ENCODE measurements at regions not wholly inside any gene's neighbourhood (a gene's known extent, or its start where the extent isn't known, plus 50 kb on each side); places are given as distances from the start of the nearest gene placed in this dataset.

DNA sequence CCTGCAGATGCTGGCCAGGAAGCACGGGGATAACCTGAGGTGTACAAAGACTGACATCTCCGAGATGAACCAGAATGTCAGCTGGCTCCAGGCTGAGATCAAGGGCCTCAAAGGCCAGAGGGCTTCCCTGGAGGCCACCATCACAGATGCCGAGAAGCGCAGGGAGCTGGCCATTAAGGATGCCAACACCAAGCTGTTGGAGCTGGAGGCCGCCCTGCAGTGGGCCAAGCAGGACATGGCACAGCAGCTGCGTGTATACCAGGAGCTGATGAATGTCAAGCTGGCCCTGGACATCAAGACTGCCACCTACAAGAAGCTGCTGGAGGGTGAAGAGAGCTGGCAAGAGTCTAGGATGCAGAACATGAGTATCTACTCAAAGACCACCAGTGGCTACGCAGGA lies 380.0 kb upstream of the USP15 start:
- H3K4ac ChIP-seq (replicated peaks; ENCODE audit: insufficient read length, low read depth, low read length), result no peak overlapping the region
- H2BK12ac ChIP-seq (ENCODE audit: low read depth, low read length), result no peak overlapping the region
- FAIRE-seq (no peak), DNase-seq (ENCODE audit: low read depth in 1 of 2, low spot score in 2 of 2) (no peak)
- no peak overlapping the region for H4K91ac ChIP-seq (replicated peaks; ENCODE audit: insufficient read length, low read length)
- H2AFZ ChIP-seq (ENCODE audit: low read length), result no peak overlapping the region
- no peak overlapping the region for H4K5ac ChIP-seq (ENCODE audit: insufficient read length, low read depth, low read length)
- no peak overlapping the region for H3K18ac ChIP-seq (ENCODE audit: extremely low read depth, low read length)
- no peaks in the 10 kb centered on the region; a peak in 2 of 4 replicates for H3K9me3 ChIP-seq (ENCODE audit: insufficient read depth in 2 of 2, low read depth in 1 of 2, low read length in 1 of 2)
- no peak overlapping the region for H3K23ac ChIP-seq (ENCODE audit: insufficient read length)
- ChIA-PET CTCF (ENCODE audit: partially characterized antibody) (no interaction called here), POLR2A (ENCODE audit: partially characterized antibody) (no interaction called here)
- H3K4me1 ChIP-seq (replicated peaks in 1 of 4; ENCODE audit: control insufficient read depth in 3 of 4, insufficient read depth in 4 of 4, low read length in 3 of 4), result no peaks in the 10 kb centered on the region
- no peak overlapping the region for H4K8ac ChIP-seq (ENCODE audit: extremely low read depth, insufficient read depth, low read length)
- no peak overlapping the region for H3K4me2 ChIP-seq (ENCODE audit: insufficient read depth in 1 of 2, low read depth in 2 of 2, low read length in 2 of 2)
- no peak overlapping the region for H3K9ac ChIP-seq (replicated peaks in 1 of 4; ENCODE audit: extremely low read depth in 1 of 4, low read depth in 3 of 4, low read length in 3 of 4)
- no peak overlapping the region for H3K14ac ChIP-seq (ENCODE audit: insufficient read length)
- H3K27me3 ChIP-seq (replicated peaks in 1 of 4; ENCODE audit: control insufficient read depth in 3 of 4, extremely low read depth in 1 of 4, insufficient read depth in 3 of 4, low read length in 3 of 4), result no peaks in the 10 kb centered on the region
- H3K23me2 ChIP-seq (ENCODE audit: low read depth, low read length), result no peaks in the 10 kb centered on the region
- H2BK5ac ChIP-seq (ENCODE audit: low read depth, low read length), result no peak overlapping the region
- H3K27ac ChIP-seq (ENCODE audit: low read depth, low read length), result no peak overlapping the region
- no peaks in the 10 kb centered on the region for H3K79me2 ChIP-seq (ENCODE audit: control insufficient read depth in 1 of 2, insufficient read depth in 2 of 2, low read length in 2 of 2)
- no peak overlapping the region for H2BK15ac ChIP-seq (ENCODE audit: low read length)
- H3K56ac ChIP-seq (replicated peaks; ENCODE audit: insufficient read length, low read depth, low read length), result no peak overlapping the region
- no peak overlapping the region for H2BK20ac ChIP-seq (ENCODE audit: low read length)
- no peaks in the 10 kb centered on the region for H3K36me3 ChIP-seq (ENCODE audit: control insufficient read depth in 2 of 4, insufficient read depth in 4 of 4, low read length in 3 of 4)
- H4K20me1 ChIP-seq (replicated peaks in 1 of 2; ENCODE audit: control insufficient read depth in 1 of 2, insufficient read depth in 2 of 2, low read length in 2 of 2), result no peaks in the 10 kb centered on the region
- H3K4me3 ChIP-seq (ENCODE audit: extremely low read depth in 1 of 4, insufficient read depth in 2 of 4, low read depth in 3 of 4, low read length in 4 of 4), result no peak overlapping the region
- no peak overlapping the region for H2AK5ac ChIP-seq (ENCODE audit: low read depth, low read length)
- TF ChIP-seq TBP (IDR thresholded peaks at IDR 0.05; ENCODE audit: low read depth, low read length), result no peak
- TF ChIP-seq ZNF274 (IDR thresholded peaks at IDR 0.05; ENCODE audit: borderline replicate concordance, extremely low read depth, low read length), result no peak
- no peaks in the 10 kb centered on the region for H3K79me1 ChIP-seq (ENCODE audit: low read depth, low read length)
- no peak overlapping the region for H2BK120ac ChIP-seq (replicated peaks; ENCODE audit: low read depth, low read length)
- WGBS, 2 experiments (ENCODE audit: extremely low coverage in 1 of 2, insufficient coverage in 1 of 2, insufficient read length in 1 of 2, insufficient replicate concordance in 2 of 2, low coverage in 1 of 2, low lambda C conversion rate in 2 of 2, missing lambda C conversion rate in 1 of 2), result 89% methylated on average over 7 of the region's 7 CpGs; no CpG with 5 or more reads in 1 of the 2 experiments
